Sigmoid colon (tissue), 4 donors: ENCODE measurements at regions not wholly inside any gene's neighbourhood (a gene's known extent, or its start where the extent isn't known, plus 50 kb on each side); places are given as distances from the start of the nearest gene placed in this dataset.

ENCODE experiments used
- CTCF ChIP-seq, 4 experiments: fragments of 450-650 bp in 3 of 4; fragments of 200-600 bp in 1 of 4; IDR thresholded peaks; one replicate each; pipeline ENCODE4 v1.5.1; 2016 to 2019; ENCODE audit warnings: antibody characterized with exemption in 4 of 4, mild to moderate bottlenecking in 3 of 4, moderate library complexity in 2 of 4
- POLR2A ChIP-seq, 2 donors: fragments of 450-650 bp; IDR thresholded peaks; one replicate each; pipeline ENCODE4 v1.6.1; 2016; ENCODE audit warnings: antibody characterized with exemption in 2 of 2, mild to moderate bottlenecking in 2 of 2, moderate library complexity in 2 of 2
- POLR2AphosphoS5 ChIP-seq, 4 donors: sonication (generic); formaldehyde crosslinking; IDR thresholded peaks; one replicate each; pipeline ENCODE4 v1.6.1; 2017; ENCODE audit warnings: antibody characterized with exemption in 4 of 4

- TF ChIP-seq CTCF (IDR thresholded peaks at IDR 0.05) (no peak), POLR2AphosphoS5 (IDR thresholded peaks at IDR 0.05) (no peak), POLR2A (IDR thresholded peaks at IDR 0.05) (no peak)
Measured at GRCh38 chr2:128692895-128693742, 374.5 kb upstream of the HS6ST1 start.
